NCI-H1930 (cell line): ENCODE measurements at regions not wholly inside any gene's neighbourhood (a gene's known extent, or its start where the extent isn't known, plus 50 kb on each side); places are given as distances from the start of the nearest gene placed in this dataset.
"Not testable (repeated sequence)": the region's sequence is repeated elsewhere in the genome, so short reads cannot be mapped to it uniquely, and the experiment has no call there.

ENCODE experiments used
- DNase-seq, 2 experiments: peaks; one replicate each; lab custom pipeline; 2025; lab: John Stamatoyannopoulos, UW

GRCh38 chr18:60202708-60203107 is 169.9 kb downstream of the MC4R start:
- no peak for DNase-seq

GRCh38 chr18:60200558-60200957 is 172.0 kb downstream of the MC4R start:
- no peak for DNase-seq

GRCh38 chr18:60199505-60199904 is 173.1 kb downstream of the MC4R start:
- DNase-seq, result no peak

GRCh38 chr18:60197671-60198462 is 174.7 kb downstream of the MC4R start:
- no peak for DNase-seq

- DNase-seq, result no peak
Measured at GRCh38 chr18:60196836-60197606, 175.6 kb downstream of the MC4R start.

- no peak for DNase-seq
Measured at GRCh38 chr18:60193780-60194179, 178.8 kb downstream of the MC4R start.

GRCh38 chr18:60191926-60192325 is 180.6 kb downstream of the MC4R start:
- DNase-seq, result no peak

- no peak for DNase-seq
Measured at GRCh38 chr18:60189856-60190255, 182.7 kb downstream of the MC4R start.

- DNase-seq, result no peak
Measured at GRCh38 chr18:60188958-60189357, 183.6 kb downstream of the MC4R start.

- DNase-seq, result no peak
Measured at GRCh38 chr18:60182223-60182622, 190.4 kb downstream of the MC4R start.

GRCh38 chr18:60180671-60181070 is 191.9 kb downstream of the MC4R start:
- no peak for DNase-seq

GRCh38 chr18:60178224-60178623 is 194.4 kb downstream of the MC4R start:
- not testable (repeated sequence) for DNase-seq

- no peak for DNase-seq
Measured at GRCh38 chr18:60176259-60176658, 196.3 kb downstream of the MC4R start.

GRCh38 chr18:60174832-60175231 is 197.7 kb downstream of the MC4R start:
- DNase-seq, result no peak

- DNase-seq, result no peak
Measured at GRCh38 chr18:60172030-60172429, 200.5 kb downstream of the MC4R start.

GRCh38 chr18:60163622-60164021 is 209.0 kb downstream of the MC4R start:
- no peak for DNase-seq

- DNase-seq, result no peak
Measured at GRCh38 chr18:60162388-60162787, 210.2 kb downstream of the MC4R start.

- no peak for DNase-seq
Measured at GRCh38 chr18:60157810-60158209, 214.8 kb downstream of the MC4R start.

- no peak for DNase-seq
Measured at GRCh38 chr18:60153376-60153775, 219.2 kb downstream of the MC4R start.

GRCh38 chr18:60149316-60149715 is 223.3 kb downstream of the MC4R start:
- no peak for DNase-seq

GRCh38 chr18:60147323-60147722 is 225.3 kb downstream of the MC4R start:
- DNase-seq, result no peak

GRCh38 chr18:60146220-60146960 is 226.2 kb downstream of the MC4R start:
- no peak for DNase-seq

- no peak for DNase-seq
Measured at GRCh38 chr18:60145776-60146175, 226.8 kb downstream of the MC4R start.
